ENCODE measurements at regions not wholly inside any gene's neighbourhood (a gene's known extent, or its start where the extent isn't known, plus 50 kb on each side); places are given as distances from the start of the nearest gene placed in this dataset.

DNA sequence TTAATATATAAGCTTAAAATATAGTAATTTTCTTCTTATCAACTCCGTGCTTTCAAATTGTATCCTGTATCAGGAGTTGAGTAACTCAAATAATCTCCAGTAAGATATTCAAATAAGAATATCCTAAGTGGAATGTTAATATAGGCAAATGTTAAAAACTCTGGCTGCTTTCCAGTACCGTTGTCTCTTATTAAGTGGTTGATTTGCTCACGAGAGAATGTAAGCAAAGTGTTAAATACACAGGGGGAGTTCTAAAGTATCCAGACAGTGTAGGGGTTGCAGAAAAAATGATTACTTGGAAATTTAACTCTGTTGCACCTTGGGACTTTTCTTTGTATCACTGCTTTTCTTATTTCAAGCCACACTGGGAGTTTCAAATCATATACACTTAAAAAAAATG is 478.9 kb upstream of the TBL1XR1 start:
- TF ChIP-seq ZC3H10 (CRISPR knock-in tag; IDR thresholded peaks at IDR 0.05) (no peak), CREB5 (CRISPR knock-in tag; IDR thresholded peaks at IDR 0.05; ENCODE audit: low read depth) (no peak), ZNF8 (CRISPR knock-in tag; IDR thresholded peaks at IDR 0.05) (no peak), RARB (CRISPR knock-in tag; IDR thresholded peaks at IDR 0.05) (no peak), ZFP3 (CRISPR knock-in tag; IDR thresholded peaks at IDR 0.05) (no peak), TSHZ2 (CRISPR knock-in tag; IDR thresholded peaks at IDR 0.05) (no peak), OSR1 (CRISPR knock-in tag; IDR thresholded peaks at IDR 0.05) (no peak), ISL1 (CRISPR knock-in tag; IDR thresholded peaks at IDR 0.05) (no peak), TCF4 (CRISPR knock-in tag; IDR thresholded peaks at IDR 0.05; ENCODE audit: borderline replicate concordance) (no peak), PPARA (CRISPR knock-in tag; IDR thresholded peaks at IDR 0.05; ENCODE audit: borderline replicate concordance) (no peak), CSDC2 (CRISPR knock-in tag; IDR thresholded peaks at IDR 0.05) (no peak), BACH2 (CRISPR knock-in tag; IDR thresholded peaks at IDR 0.05; ENCODE audit: borderline replicate concordance) (no peak), GLIS3 (CRISPR knock-in tag; IDR thresholded peaks at IDR 0.05) (no peak), CSRNP3 (CRISPR knock-in tag; IDR thresholded peaks at IDR 0.05) (no peak)
- TF ChIP-seq, protein P1, sequence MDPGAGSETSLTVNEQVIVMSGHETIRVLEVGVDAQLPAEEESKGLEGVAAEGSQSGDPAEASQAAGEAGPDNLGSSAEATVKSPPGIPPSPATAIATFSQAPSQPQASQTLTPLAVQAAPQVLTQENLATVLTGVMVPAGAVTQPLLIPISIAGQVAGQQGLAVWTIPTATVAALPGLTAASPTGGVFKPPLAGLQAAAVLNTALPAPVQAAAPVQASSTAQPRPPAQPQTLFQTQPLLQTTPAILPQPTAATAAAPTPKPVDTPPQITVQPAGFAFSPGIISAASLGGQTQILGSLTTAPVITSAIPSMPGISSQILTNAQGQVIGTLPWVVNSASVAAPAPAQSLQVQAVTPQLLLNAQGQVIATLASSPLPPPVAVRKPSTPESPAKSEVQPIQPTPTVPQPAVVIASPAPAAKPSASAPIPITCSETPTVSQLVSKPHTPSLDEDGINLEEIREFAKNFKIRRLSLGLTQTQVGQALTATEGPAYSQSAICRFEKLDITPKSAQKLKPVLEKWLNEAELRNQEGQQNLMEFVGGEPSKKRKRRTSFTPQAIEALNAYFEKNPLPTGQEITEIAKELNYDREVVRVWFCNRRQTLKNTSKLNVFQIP (CRISPR knock-in tag; IDR thresholded peaks at IDR 0.05; ENCODE audit: borderline replicate concordance, low read depth): no peak
- no peak for ATAC-seq

DNA sequence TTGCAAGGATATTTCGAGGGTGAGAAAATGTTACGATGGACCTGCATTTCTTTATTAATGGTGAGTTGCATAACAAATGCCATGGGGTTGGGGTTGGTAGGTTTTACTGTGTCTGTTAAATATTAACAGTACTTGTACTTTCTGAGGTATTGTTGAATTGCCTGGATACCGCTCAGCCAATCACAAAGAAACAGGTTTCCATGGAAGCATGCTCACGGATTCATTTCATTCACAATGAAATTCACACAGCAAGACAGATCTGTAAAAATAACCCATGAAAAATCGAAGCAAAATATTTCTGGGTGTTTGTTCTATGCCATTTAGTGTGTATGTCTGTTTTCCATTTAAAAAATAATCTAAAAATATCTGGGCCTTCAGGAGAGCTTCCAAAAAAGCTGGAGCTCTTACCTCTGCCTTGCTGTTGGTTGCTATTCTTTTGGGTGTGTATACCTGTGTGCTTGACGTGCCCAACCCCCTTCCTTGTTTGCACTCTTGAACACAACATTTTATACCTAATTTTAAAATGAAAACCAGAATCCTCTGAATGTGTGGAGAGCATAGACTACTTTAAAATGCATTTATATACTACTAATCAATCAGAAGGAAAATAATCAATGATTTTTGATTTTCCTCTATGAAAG is 479.8 kb upstream of the TBL1XR1 start:
- no peak for ATAC-seq

DNA sequence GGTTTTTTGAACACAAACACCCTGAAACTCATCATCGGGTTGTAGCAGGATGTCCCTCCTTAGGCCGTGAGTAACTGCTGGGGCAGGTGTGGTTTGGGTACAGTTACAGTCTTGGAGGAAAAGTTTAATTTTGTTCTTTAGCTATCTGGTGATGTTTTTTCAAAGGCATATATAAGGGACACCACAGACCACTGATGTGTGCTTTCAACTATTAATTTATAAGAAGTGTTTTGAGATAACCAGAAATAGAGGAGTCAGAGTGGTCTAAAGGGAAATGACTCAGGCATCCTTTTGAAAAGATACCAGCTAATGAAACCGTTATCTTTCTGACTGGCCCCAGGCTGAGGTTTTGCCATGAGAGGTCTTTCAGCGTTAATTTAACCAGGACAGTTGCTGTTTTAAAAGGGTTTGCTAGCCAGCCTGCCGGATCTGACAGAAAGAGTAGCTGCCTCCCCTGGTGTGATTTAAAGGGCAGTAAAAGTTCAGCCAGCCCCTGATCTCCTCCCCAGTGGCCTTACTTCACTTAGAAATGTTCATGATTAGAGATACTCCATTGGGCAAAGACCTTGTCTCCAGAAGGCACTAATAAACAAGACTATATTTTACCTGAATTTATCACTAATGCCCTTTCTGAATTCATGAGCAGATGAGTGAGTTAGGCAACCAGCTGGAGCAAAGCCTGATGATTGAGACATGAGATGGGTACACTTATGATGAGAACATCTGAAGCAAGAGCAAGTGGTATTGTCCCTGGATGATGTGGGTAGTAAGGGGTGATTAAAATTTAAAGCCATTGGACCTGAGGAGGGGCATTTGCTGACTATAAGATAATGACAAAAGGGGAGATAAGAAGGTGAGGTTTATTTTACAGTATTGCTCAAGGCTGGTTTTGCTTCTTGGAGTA is 482.5 kb upstream of the TBL1XR1 start:
- peak; percentile 81 for ATAC-seq
- TF ChIP-seq TSHZ2 (CRISPR knock-in tag; IDR thresholded peaks at IDR 0.05): peak; percentile 81; the same call in 1 of the 2 replicates
- no peak for TF ChIP-seq CREB5 (CRISPR knock-in tag; IDR thresholded peaks at IDR 0.05; ENCODE audit: low read depth)
- TF ChIP-seq ZFP30 (CRISPR knock-in tag; IDR thresholded peaks at IDR 0.05): no peak
- TF ChIP-seq PATZ1 (CRISPR knock-in tag; IDR thresholded peaks at IDR 0.05; ENCODE audit: borderline replicate concordance): no peak
- no peak for TF ChIP-seq ZC3H10 (CRISPR knock-in tag; IDR thresholded peaks at IDR 0.05)
- peak; percentile 88 for TF ChIP-seq ISL1 (CRISPR knock-in tag; IDR thresholded peaks at IDR 0.05)
- no peak for TF ChIP-seq ZNF70 (CRISPR knock-in tag; IDR thresholded peaks at IDR 0.05)
- TF ChIP-seq OSR1 (CRISPR knock-in tag; IDR thresholded peaks at IDR 0.05): no peak; the same call in 1 of the 2 replicates
- TF ChIP-seq CSRNP3 (CRISPR knock-in tag; IDR thresholded peaks at IDR 0.05): peak; percentile 37; the same call in 1 of the 2 replicates
- TF ChIP-seq TOX (CRISPR knock-in tag; IDR thresholded peaks at IDR 0.05; ENCODE audit: borderline replicate concordance): no peak
- no peak for TF ChIP-seq CSDC2 (CRISPR knock-in tag; IDR thresholded peaks at IDR 0.05)
- TF ChIP-seq ZNF8 (CRISPR knock-in tag; IDR thresholded peaks at IDR 0.05): peak; percentile 38; the same call in 1 of the 2 replicates
- TF ChIP-seq PPARA (CRISPR knock-in tag; IDR thresholded peaks at IDR 0.05; ENCODE audit: borderline replicate concordance): no peak

More for the DNA sequence above, 479.8 kb upstream of the TBL1XR1 start:
- no peak for TF ChIP-seq ZNF565 (CRISPR knock-in tag; conservative IDR thresholded peaks at IDR 0.05; ENCODE audit: low read depth)

All from SK-N-SH treated with all-trans-retinoic acid at 6 μM for 48 hours (cell line).